ENCODE measurements at regions not wholly inside any gene's neighbourhood (a gene's known extent, or its start where the extent isn't known, plus 50 kb on each side); places are given as distances from the start of the nearest gene placed in this dataset.

DNA sequence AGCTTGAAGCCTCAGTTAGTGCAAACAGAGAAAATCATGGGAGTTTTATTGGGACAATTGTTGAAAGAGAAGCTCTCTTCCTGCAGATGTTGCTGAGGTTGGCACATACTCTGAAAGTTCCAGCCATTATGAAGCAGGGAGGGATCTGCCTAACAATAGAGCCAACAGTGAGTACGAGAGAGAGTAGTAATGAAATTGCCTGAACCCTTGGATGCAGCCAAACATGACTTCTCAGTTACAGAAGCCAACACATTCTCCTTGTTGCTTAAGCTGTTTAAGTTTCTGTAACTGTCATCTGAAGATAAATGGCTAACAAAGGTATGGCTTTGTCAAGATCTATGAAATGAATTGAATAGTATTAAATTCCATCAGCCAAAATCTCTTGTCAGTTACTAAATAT is 211.0 kb upstream of the TTC14 start:
- TF ChIP-seq, protein P1, sequence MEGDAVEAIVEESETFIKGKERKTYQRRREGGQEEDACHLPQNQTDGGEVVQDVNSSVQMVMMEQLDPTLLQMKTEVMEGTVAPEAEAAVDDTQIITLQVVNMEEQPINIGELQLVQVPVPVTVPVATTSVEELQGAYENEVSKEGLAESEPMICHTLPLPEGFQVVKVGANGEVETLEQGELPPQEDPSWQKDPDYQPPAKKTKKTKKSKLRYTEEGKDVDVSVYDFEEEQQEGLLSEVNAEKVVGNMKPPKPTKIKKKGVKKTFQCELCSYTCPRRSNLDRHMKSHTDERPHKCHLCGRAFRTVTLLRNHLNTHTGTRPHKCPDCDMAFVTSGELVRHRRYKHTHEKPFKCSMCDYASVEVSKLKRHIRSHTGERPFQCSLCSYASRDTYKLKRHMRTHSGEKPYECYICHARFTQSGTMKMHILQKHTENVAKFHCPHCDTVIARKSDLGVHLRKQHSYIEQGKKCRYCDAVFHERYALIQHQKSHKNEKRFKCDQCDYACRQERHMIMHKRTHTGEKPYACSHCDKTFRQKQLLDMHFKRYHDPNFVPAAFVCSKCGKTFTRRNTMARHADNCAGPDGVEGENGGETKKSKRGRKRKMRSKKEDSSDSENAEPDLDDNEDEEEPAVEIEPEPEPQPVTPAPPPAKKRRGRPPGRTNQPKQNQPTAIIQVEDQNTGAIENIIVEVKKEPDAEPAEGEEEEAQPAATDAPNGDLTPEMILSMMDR (conservative IDR thresholded peaks at IDR 0.05; ENCODE audit: low read depth, low read length): no peak
- no peak overlapping the region for H3K4me3 ChIP-seq (ENCODE audit: low read length)
- DNase-seq (ENCODE audit: low read depth): no peak

DNA sequence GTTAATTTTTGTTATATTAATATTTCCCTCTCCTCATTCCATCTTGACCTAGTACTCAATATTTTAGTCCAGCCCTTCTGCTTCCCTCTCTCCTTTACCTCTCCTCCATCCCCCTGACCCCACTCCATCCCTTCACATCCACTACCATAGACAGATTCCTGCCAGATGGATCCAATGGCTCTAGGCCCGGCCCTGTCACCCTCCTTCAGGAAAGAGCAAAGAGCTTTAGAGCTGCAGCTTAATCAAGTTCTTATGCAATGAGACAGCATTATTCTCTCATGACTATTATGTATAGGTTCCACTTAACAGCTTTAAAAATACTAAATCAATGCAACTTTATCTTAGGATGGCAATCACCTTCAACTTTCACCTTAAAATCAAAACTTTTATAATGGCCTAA is 200.7 kb upstream of the TTC14 start:
- no peak for DNase-seq (ENCODE audit: low read depth)
- TF ChIP-seq, protein P1 (conservative IDR thresholded peaks at IDR 0.05; ENCODE audit: low read depth, low read length): no peak
- no peak overlapping the region for H3K4me3 ChIP-seq (ENCODE audit: low read length)

DNA sequence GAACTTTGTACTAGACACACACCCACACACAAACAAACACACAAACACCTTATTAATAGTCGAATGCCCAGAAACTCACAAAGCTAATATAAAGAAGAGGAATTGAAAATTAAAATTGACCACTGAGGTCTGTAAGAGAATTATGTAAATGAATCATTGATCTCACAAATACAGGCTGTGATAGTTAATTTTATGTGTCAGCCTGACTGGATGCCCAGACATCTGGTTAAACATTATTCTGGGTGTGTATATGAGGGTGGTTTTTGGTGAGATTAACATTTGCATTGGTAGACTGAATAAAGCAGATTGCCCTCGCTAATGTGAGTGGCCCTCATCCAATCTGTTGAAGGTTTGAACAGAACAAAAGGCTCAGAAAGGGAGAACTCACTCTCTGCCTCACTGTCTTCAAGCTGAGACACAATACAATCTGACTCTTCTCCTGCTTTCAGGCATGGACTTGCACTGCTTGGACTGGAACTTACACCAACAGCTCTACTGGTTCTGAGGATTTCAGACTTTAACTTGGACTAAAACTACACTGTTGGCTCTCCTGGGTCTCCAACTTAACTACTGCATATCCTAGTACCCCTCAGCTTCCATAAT is 199.4 kb upstream of the TTC14 start:
- TF ChIP-seq, protein P1 (conservative IDR thresholded peaks at IDR 0.05; ENCODE audit: low read depth, low read length): no peak
- no peak for DNase-seq (ENCODE audit: low read depth)
- no peak overlapping the region for H3K4me3 ChIP-seq (ENCODE audit: low read length)

DNA sequence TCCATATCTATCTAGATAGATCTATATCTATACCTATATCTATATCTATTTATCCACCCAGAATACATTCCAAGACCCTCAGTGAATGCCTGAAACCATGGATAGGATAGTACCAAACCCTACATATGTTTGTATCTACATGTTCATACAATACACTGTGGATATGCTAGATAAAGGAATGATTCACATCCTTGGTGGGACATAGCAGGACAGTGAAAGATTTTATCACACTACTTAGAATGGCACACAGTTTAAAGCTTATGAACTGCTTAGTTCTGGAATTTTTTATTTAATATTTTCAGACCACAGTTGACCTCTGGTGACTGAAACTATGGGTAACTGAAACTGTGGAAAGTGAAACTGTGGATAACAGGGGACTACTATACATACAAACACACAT is 198.8 kb upstream of the TTC14 start:
- no peak for DNase-seq (ENCODE audit: low read depth)
- no peak overlapping the region for H3K4me3 ChIP-seq (ENCODE audit: low read length)
- TF ChIP-seq, protein P1 (conservative IDR thresholded peaks at IDR 0.05; ENCODE audit: low read depth, low read length): no peak

DNA sequence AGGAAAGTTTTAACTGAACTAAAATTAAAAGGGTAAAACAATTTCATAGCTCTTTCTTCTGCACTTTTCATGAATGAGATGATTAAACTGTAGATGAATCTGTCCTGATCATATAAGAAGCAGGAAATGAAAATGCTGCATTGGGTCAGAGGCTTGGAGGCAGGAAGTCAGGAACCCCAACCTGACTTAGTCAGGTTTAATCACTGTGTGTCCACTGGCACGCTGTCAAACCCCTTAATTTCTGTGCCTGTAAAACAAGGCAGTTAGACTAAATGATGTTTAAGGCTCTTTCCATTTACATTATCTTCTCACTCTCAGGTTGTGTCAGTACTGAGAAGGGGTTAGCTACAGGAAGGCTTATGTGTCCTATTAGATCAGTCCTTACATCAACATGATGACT is 193.3 kb upstream of the TTC14 start:
- no peak for DNase-seq (ENCODE audit: low read depth)
- no peak overlapping the region for H3K4me3 ChIP-seq (ENCODE audit: low read length)
- TF ChIP-seq, protein P1 (conservative IDR thresholded peaks at IDR 0.05; ENCODE audit: low read depth, low read length): no peak

DNA sequence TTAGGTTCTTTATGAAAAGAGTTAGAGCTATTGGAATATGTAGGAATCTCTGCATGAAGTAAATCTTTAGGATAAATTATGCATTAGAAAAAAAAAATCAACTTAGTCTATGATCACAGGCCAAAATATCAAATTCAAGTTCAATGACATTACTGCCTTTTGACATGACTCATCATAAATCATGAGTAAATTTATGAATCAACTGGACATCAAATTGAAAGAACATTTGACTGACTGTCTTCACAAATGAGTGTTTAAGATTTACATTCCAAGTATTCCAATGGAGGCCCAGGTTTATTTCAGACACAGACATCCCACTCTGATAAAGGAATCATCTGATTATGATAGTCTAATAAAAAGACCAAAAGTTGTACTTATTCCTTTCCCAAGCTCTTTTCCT is 192.8 kb upstream of the TTC14 start:
- H3K4me3 ChIP-seq (ENCODE audit: low read length): no peak overlapping the region
- DNase-seq (ENCODE audit: low read depth): no peak
- TF ChIP-seq, protein P1 (conservative IDR thresholded peaks at IDR 0.05; ENCODE audit: low read depth, low read length): no peak

DNA sequence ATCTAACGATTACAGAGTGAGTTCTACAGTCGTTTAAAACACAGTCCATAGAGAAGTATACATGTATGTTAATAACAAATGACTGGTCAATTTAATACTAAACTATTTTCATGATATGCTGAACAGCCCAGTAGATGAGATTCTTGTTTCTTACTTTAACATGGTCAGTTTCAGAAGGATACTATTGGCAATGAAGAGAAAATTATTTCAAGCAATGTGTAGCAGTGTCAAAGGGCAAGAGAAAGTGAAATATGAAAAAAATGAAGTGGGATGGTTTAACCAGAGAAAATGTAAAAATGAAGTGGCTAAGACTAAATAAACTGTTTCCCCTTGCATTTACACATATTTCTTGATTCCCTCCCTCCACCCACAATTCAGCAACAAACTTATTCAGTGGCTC is 192.1 kb upstream of the TTC14 start:
- DNase-seq (ENCODE audit: low read depth): no peak
- no peak overlapping the region for H3K4me3 ChIP-seq (ENCODE audit: low read length)
- TF ChIP-seq, protein P1 (conservative IDR thresholded peaks at IDR 0.05; ENCODE audit: low read depth, low read length): no peak

All from retinal pigment epithelial cell (primary cell).